HG02588 (cell line): ENCODE measurements at regions not wholly inside any gene's neighbourhood (a gene's known extent, or its start where the extent isn't known, plus 50 kb on each side); places are given as distances from the start of the nearest gene placed in this dataset.
"Not testable (repeated sequence)": the region's sequence is repeated elsewhere in the genome, so short reads cannot be mapped to it uniquely, and the experiment has no call there.

Experiments used
- ATAC-seq: cut with Tn5 transposase; IDR thresholded peaks from one replicate; pipeline ENCODE4 v1.9.1; 2021; ENCODE audit warnings: mild to moderate bottlenecking, moderate library complexity; ENCODE audit not compliant: unreplicated experiment

GRCh38 chr2:224121406-224122067 lies 82.5 kb upstream of the SERPINE2 start:
- ATAC-seq = no peak

GRCh38 chr2:224120986-224121385 lies 81.9 kb upstream of the SERPINE2 start:
- no peak for ATAC-seq

- ATAC-seq = not testable (repeated sequence)
Observed at GRCh38 chr2:224119846-224120245, 80.8 kb upstream of the SERPINE2 start.

- ATAC-seq = no peak
Observed at GRCh38 chr2:224114428-224114827, 75.3 kb upstream of the SERPINE2 start.

- ATAC-seq = not testable (repeated sequence)
Observed at GRCh38 chr2:224113930-224114329, 74.8 kb upstream of the SERPINE2 start.

GRCh38 chr2:224111576-224111975 lies 72.5 kb upstream of the SERPINE2 start:
- ATAC-seq = no peak

- ATAC-seq = no peak
Observed at GRCh38 chr2:224110811-224111210, 71.7 kb upstream of the SERPINE2 start.

GRCh38 chr2:224109751-224110150 lies 70.7 kb upstream of the SERPINE2 start:
- no peak for ATAC-seq

- ATAC-seq = no peak
Observed at GRCh38 chr2:224106794-224107193, 67.7 kb upstream of the SERPINE2 start.

- no peak for ATAC-seq
Observed at GRCh38 chr2:224104668-224105386, 65.7 kb upstream of the SERPINE2 start.

- no peak for ATAC-seq
Observed at GRCh38 chr2:224103651-224104050, 64.6 kb upstream of the SERPINE2 start.

- no peak for ATAC-seq
Observed at GRCh38 chr2:224102991-224103390, 63.9 kb upstream of the SERPINE2 start.

GRCh38 chr2:224101820-224102630 lies 62.9 kb upstream of the SERPINE2 start:
- ATAC-seq = no peak

GRCh38 chr2:224099861-224100643 lies 61.0 kb upstream of the SERPINE2 start:
- no peak for ATAC-seq

- ATAC-seq = no peak
Observed at GRCh38 chr2:224098481-224099230, 59.6 kb upstream of the SERPINE2 start.

GRCh38 chr2:224094413-224094812 lies 55.3 kb upstream of the SERPINE2 start:
- no peak for ATAC-seq

GRCh38 chr2:224091671-224092070 lies 52.6 kb upstream of the SERPINE2 start:
- ATAC-seq = not testable (repeated sequence)

GRCh38 chr2:224089606-224090005 lies 50.5 kb upstream of the SERPINE2 start:
- not testable (repeated sequence) for ATAC-seq
